NCI-H69 (cell line): ENCODE measurements at regions not wholly inside any gene's neighbourhood (a gene's known extent, or its start where the extent isn't known, plus 50 kb on each side); places are given as distances from the start of the nearest gene placed in this dataset.
"Not testable (repeated sequence)": the region's sequence is repeated elsewhere in the genome, so short reads cannot be mapped to it uniquely, and the experiment has no call there.

Experiments used
- DNase-seq: peaks from one replicate; lab custom pipeline; 2025; lab: John Stamatoyannopoulos, UW

DNA sequence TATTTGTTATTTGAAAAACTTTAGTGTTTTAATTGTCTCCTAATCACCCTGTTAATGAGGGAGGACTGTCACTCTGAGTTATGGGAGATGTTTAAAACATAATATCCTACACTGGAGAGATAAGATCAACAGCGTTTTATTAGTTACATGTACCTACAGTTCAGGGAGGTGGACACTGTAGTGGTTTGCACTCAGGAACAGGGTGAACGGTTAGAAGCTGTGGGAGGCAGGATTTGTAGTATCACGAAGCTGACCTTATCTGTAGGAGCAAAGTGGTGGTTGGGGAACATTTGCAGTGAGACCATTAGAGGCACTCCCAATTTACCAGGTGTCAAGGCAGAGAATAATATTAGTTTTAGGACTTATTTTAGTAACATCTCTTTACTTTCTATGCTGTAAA is 193.3 kb upstream of the KCND2 start:
- DNase-seq = peak; percentile 19

- not testable (repeated sequence) for DNase-seq
Observed at GRCh38 chr7:120086468-120086867, 186.5 kb upstream of the KCND2 start.

DNA sequence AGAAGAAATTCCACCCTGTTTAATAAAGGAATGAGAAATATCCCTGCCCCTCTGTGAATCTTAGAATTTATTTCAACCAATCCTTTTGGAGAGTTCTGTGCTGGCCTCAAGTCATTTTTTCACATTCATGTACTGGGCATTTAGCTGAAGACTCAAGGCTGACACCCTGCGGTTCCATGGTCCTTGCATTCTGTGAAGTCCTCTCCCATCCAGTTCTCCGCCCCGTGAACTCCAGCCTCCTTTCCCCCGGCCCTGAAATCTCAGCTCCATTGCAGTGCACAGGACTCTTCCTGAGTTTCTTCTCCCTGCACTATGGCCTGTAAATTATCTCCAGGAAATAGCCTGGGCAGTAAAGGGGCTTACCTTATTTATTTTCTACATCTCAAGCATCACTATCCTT is 183.0 kb upstream of the KCND2 start:
- DNase-seq = no peak

DNA sequence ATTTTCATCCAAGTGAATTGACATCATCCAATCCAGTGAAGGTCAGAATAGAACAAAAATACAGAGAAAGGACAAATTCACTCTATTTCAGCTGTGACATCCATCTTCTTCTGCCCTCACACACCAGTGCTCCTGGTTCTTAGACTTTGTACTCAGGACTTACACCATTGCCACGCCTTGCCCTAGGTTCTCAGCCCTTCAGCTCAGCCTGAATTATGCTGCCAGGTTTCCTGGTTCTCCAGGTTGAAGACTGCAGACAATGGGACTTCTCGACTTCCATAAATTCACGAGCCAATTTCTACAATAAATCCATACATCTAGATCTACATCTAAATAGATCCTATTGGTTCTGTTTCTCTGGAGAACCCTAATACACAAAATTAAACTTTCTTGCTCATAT is 181.2 kb upstream of the KCND2 start:
- no peak for DNase-seq

- no peak for DNase-seq
Observed at GRCh38 chr7:120097020-120097419, 176.0 kb upstream of the KCND2 start.

GRCh38 chr7:120097774-120098173 is 175.2 kb upstream of the KCND2 start:
- no peak for DNase-seq

DNA sequence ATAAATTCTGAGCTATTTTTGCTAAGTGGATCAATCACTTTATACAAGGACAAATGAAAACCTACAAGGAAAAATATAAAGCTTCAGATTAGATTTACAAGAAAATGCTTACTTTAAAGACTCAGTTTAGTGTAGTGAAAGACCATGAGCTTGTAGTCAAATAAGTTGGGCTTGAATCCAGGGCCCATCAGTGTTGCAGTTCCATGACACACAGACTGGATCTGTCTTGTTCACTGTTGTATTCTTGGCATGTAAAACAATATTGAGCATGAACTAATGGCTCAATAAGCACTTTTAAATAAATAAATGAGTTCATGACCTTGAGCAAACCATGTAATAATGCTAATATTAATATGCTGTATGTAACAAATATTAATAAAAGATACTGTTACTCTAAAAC is 164.6 kb upstream of the KCND2 start:
- DNase-seq = no peak

DNA sequence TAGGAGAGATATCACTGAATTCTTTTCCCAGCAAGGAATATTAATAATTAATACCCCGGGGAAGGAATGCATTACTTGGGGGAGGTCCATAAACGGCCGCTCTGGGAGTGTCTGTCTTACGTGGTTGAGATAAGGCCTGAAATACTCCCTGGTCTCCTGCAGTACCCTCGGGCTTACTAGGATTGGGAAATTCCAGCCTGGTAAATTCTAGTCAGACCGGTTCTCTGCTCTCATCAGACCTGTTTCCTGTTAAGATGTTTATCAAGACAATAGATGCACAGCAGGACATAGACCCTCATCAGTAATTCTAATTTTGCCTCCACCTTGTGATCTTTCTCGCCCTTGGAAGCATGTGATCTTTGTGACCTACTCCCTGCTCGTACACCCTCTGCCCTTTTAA is 162.8 kb upstream of the KCND2 start:
- no peak for DNase-seq

GRCh38 chr7:120114626-120115025 is 158.3 kb upstream of the KCND2 start:
- no peak for DNase-seq

DNA sequence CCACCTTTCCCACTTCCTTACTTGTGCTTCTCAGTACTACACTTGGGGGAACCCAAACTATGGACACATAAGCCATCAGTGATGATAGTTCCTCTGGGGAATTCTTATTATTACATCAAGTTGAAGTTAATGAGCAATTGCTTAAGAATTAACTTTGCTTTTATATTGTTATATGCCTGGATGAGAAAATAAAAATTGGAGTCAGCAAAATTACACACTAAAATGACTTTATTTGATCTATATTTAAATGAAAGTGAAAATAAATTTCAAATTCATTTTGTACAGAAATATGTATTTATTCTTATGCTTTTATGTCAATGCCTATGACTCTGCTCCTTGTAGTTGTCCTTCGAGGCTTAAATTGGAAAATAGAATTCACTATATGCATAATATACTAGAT is 149.4 kb upstream of the KCND2 start:
- DNase-seq = no peak

DNA sequence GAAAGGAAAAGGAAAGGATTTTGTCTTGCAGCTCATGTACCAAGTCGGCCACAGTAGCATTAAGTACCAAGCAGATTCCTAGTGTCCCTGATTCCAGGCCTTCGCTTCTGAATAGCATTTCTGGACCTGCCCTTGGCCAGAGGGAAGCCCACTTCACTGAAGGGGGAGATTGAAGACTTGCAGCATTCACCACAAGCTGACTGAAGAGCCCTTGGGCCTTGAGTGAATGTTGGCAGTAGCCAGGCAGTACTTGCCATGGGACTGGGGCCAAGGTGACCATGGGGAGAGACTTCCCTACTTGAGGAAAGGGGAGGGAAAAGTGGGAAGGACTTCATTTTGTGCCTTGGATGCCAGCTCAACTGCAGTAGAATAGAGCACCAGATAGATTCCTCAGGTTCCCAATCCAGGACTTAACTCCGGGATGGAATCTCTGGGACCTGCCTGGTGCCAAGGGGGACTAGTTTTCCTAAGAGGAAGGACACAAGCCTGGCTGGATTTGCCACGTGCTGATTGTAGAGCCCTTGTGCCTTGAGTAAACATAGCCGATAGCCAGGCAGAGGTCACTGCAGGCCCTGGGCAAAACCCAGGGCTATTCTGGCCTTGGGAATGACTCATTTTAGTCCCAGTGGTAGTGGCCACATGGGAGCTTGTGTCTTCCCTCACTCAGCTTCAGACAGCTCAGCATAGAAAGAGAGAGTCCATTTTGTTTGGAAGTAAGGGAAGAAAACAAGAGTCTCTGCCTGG is 141.7 kb upstream of the KCND2 start:
- no peak for DNase-seq

GRCh38 chr7:120138497-120138896 is 134.5 kb upstream of the KCND2 start:
- no peak for DNase-seq

GRCh38 chr7:120156476-120156875 is 116.5 kb upstream of the KCND2 start:
- DNase-seq = no peak

GRCh38 chr7:120160166-120160565 is 112.8 kb upstream of the KCND2 start:
- no peak for DNase-seq

- DNase-seq = no peak
Observed at GRCh38 chr7:120163449-120163848, 109.5 kb upstream of the KCND2 start.

DNA sequence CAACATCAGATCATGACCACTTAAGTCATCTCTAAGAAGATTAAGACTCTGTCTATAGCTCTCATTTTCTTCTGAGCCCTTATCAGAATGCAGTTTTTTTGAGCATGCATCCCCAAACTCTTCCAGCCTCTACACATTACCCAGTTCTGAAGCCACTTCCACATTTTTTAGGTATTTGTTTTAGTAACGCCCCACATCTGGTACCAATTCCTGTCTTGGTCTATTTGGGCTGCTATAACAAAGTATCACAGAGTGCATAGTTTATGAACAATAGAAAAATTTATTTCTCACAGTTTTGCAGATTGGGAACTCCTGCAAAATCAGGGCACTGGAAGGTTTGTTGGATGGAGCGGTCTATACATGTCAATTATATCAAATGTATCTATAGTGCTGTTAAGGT is 107.7 kb upstream of the KCND2 start:
- no peak for DNase-seq

- no peak for DNase-seq
Observed at GRCh38 chr7:120168066-120168465, 104.9 kb upstream of the KCND2 start.

DNA sequence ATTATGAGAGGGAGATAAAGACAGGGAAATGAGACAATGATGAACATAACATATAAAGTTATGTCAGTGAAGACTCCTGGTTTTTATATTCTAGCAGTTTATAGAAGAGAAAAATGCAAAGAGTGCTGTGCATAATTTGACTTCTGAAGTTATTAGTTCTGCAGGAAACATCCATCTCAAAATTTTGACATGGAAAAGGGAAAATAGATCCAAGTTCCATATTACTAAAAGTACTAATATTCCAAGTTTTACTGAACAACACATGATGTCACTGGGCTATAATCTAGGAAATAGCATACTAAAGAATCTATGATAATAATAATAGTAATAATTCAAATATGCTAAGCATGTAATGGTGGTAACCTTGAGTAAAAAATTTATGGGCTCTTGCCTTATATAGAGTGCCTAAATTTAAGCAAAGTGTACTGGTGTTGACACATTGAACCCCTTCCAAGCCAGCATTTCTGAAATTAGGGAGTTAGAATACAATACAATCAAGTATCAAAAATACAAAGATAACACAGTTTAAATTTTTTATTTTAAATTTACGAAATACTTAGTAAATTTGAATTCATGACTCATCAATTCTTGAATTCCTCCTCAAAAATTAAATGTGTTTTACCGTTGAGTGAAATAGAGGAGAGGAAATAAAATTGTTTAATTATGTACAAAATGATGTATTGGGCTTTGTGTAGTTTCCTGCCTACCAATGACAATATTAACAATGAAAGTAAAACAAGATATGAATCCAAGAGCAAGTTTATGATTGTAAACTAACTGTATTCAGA is 102.8 kb upstream of the KCND2 start:
- no peak for DNase-seq

GRCh38 chr7:120170834-120171233 is 102.1 kb upstream of the KCND2 start:
- DNase-seq = no peak

- no peak for DNase-seq
Observed at GRCh38 chr7:120171406-120171805, 101.6 kb upstream of the KCND2 start.

DNA sequence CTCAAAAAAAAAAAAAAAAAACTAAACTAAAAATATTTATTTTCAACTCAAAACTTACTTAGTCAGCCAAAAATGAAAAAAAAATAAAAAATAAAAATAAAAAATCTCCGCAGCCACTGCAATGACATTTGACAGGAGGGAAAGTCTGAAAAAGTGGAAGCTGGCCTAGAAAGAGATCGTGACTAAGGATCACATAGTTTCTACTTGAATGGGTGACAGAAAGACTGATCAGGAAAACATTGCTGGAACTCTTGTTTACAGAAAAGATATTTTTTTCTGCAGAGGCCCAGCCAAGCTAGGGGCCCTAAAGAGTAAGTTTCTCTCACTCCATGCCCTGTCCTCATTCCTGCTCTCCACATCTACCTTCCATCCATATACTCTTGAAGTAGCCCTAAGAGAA is 92.8 kb upstream of the KCND2 start:
- DNase-seq = no peak

- DNase-seq = no peak
Observed at GRCh38 chr7:120181499-120181898, 91.5 kb upstream of the KCND2 start.

- DNase-seq = no peak
Observed at GRCh38 chr7:120184866-120185265, 88.1 kb upstream of the KCND2 start.
